Fibroblast of lung (primary cell): ENCODE measurements at regions not wholly inside any gene's neighbourhood (a gene's known extent, or its start where the extent isn't known, plus 50 kb on each side); places are given as distances from the start of the nearest gene placed in this dataset.

ENCODE experiments used
- DNase-seq, 2 donors: peaks; one replicate each; pipeline versions ENCODE4 v3.0.0 to v3.0.0-alpha.2; 2010; ENCODE audit warnings: low read depth in 2 of 2
- H2AFZ ChIP-seq: 2 replicates; pipeline ENCODE4 v1.5.1; 2012; ENCODE audit warnings: low read length, control low read depth, inconsistent platforms
- H3K27ac ChIP-seq: 2 replicates; pipeline ENCODE4 v1.5.1; 2011; ENCODE audit warnings: low read length, control low read depth; ENCODE audit not compliant: insufficient read depth
- H3K27me3 ChIP-seq: 2 replicates; pipeline ENCODE4 v1.5.1; 2011; ENCODE audit warnings: mild to moderate bottlenecking, low read length; ENCODE audit not compliant: control insufficient read depth, insufficient read depth
- H3K36me3 ChIP-seq: 2 replicates; pipeline ENCODE4 v1.5.1; 2011; ENCODE audit warnings: low read length; ENCODE audit not compliant: control insufficient read depth, insufficient read depth
- H3K4me1 ChIP-seq: 2 replicates; pipeline ENCODE4 v1.5.1; 2011; ENCODE audit warnings: low read length; ENCODE audit not compliant: control insufficient read depth, insufficient read depth; ENCODE audit errors: extremely low read depth
- H3K4me2 ChIP-seq: 2 replicates; pipeline ENCODE4 v1.5.1; 2011; ENCODE audit warnings: low read length, control low read depth; ENCODE audit not compliant: insufficient read depth; ENCODE audit errors: extremely low read depth
- H3K4me3 ChIP-seq, 4 experiments: fragments of 200-600 bp in 1 of 4; sonication (generic) in 1 of 4; replicated peaks in 1 of 4; 2 replicates each; pipeline ENCODE4 v1.5.1; 2011 to 2016; ENCODE audit warnings: low read length in 4 of 4, low read depth in 3 of 4, mild to moderate bottlenecking in 3 of 4, control low read depth in 2 of 4, inconsistent platforms in 1 of 4, mixed read lengths in 1 of 4; ENCODE audit not compliant: insufficient read depth in 1 of 4; ENCODE audit errors: control extremely low read depth in 1 of 4
- H3K79me2 ChIP-seq: 2 replicates; pipeline ENCODE4 v1.5.1; 2012; ENCODE audit warnings: mild to moderate bottlenecking, low read length, inconsistent platforms; ENCODE audit not compliant: control insufficient read depth, insufficient read depth
- H3K9ac ChIP-seq: 2 replicates; pipeline ENCODE4 v1.5.1; 2011; ENCODE audit warnings: mild to moderate bottlenecking, low read length, control low read depth; ENCODE audit not compliant: insufficient read depth
- H3K9me3 ChIP-seq: 2 replicates; pipeline ENCODE4 v1.5.1; 2012; ENCODE audit warnings: low read depth, low read length; ENCODE audit not compliant: control insufficient read depth, insufficient read depth
- H4K20me1 ChIP-seq: 2 replicates; pipeline ENCODE4 v1.5.1; 2011; ENCODE audit warnings: low read length; ENCODE audit not compliant: control insufficient read depth, insufficient read depth; ENCODE audit errors: extremely low read depth
- CTCF ChIP-seq, 2 donors: IDR thresholded peaks in 1 of 2; conservative IDR thresholded peaks in 1 of 2; 1 replicate in 1 of 2; 2 replicates in 1 of 2; pipeline ENCODE4 v1.5.1; 2011 to 2012; ENCODE audit warnings: low read length in 2 of 2, control low read depth in 1 of 2, inconsistent platforms in 1 of 2, low read depth in 1 of 2, mild to moderate bottlenecking in 1 of 2
- EZH2 ChIP-seq: IDR thresholded peaks from 2 replicates; pipeline ENCODE4 v1.5.1; 2012; ENCODE audit warnings: low read length, control low read depth, mild to moderate bottlenecking; ENCODE audit errors: missing control alignments

- no peak for TF ChIP-seq EZH2
- no peak for TF ChIP-seq CTCF (conservative IDR thresholded peaks at IDR 0.05 in 1 of 2, IDR thresholded peaks at IDR 0.05 in 1 of 2; ENCODE audit: low read depth in 1 of 2, low read length in 2 of 2)
- H3K4me3 ChIP-seq = no peak overlapping the region
- no peaks in the 10 kb centered on the region for H3K79me2 ChIP-seq
- no peak overlapping the region for H3K4me2 ChIP-seq
- H2AFZ ChIP-seq = no peak overlapping the region
- no peaks in the 10 kb centered on the region for H3K4me1 ChIP-seq
- no peaks in the 10 kb centered on the region for H3K36me3 ChIP-seq
- no peak for DNase-seq
- no peaks in the 10 kb centered on the region for H3K9me3 ChIP-seq
- no peaks in the 10 kb centered on the region for H3K27me3 ChIP-seq
- H3K9ac ChIP-seq = no peak overlapping the region
- H3K27ac ChIP-seq = no peak overlapping the region
- H4K20me1 ChIP-seq = no peaks in the 10 kb centered on the region
Observed at GRCh38 chr12:13635709-13636108, 345.7 kb downstream of the GRIN2B start.

- Histone ChIP-seq H2AFZ (no peak overlapping the region), H3K9me3 (no peaks in the 10 kb centered on the region), H3K4me1 (no peaks in the 10 kb centered on the region), H3K9ac (no peak overlapping the region), H3K27ac (no peak overlapping the region), H3K27me3 (no peaks in the 10 kb centered on the region), H3K36me3 (no peaks in the 10 kb centered on the region), H3K79me2 (no peaks in the 10 kb centered on the region), H3K4me2 (no peak overlapping the region), H4K20me1 (no peaks in the 10 kb centered on the region), H3K4me3 (no peak overlapping the region)
- no peak for DNase-seq
- TF ChIP-seq CTCF (conservative IDR thresholded peaks at IDR 0.05 in 1 of 2, IDR thresholded peaks at IDR 0.05 in 1 of 2; ENCODE audit: low read depth in 1 of 2, low read length in 2 of 2) (no peak), EZH2 (no peak)
Observed at GRCh38 chr12:13631873-13632272, 349.5 kb downstream of the GRIN2B start.

- Histone ChIP-seq H3K27me3 (no peaks in the 10 kb centered on the region), H3K36me3 (no peaks in the 10 kb centered on the region), H3K4me1 (no peaks in the 10 kb centered on the region), H3K9me3 (no peaks in the 10 kb centered on the region), H3K4me3 (no peak overlapping the region), H3K79me2 (no peaks in the 10 kb centered on the region), H2AFZ (no peak overlapping the region), H4K20me1 (no peaks in the 10 kb centered on the region), H3K4me2 (no peak overlapping the region), H3K9ac (no peak overlapping the region), H3K27ac (no peak overlapping the region)
- TF ChIP-seq CTCF (conservative IDR thresholded peaks at IDR 0.05 in 1 of 2, IDR thresholded peaks at IDR 0.05 in 1 of 2; ENCODE audit: low read depth in 1 of 2, low read length in 2 of 2) (no peak), EZH2 (no peak)
- no peak for DNase-seq
Observed at GRCh38 chr12:13630354-13630753, 351.0 kb downstream of the GRIN2B start.
